ENCODE measurements at regions not wholly inside any gene's neighbourhood (a gene's known extent, or its start where the extent isn't known, plus 50 kb on each side); places are given as distances from the start of the nearest gene placed in this dataset.

GRCh38 chr6:163647624-163648023 lies 233.1 kb downstream of the QKI start:
- H3K4me3 Mint-ChIP-seq: no peak overlapping the region
- H3K4me1 Mint-ChIP-seq: no peaks in the 10 kb centered on the region
- H3K9me3 Mint-ChIP-seq: no peaks in the 10 kb centered on the region
- no peak overlapping the region for H3K27ac Mint-ChIP-seq
- no peaks in the 10 kb centered on the region for H3K36me3 Mint-ChIP-seq
- CTCF ChIA-PET: no interaction called here
- H3K27me3 Mint-ChIP-seq: no peaks in the 10 kb centered on the region
- DNase-seq: no peak

GRCh38 chr6:163646866-163647265 lies 232.3 kb downstream of the QKI start:
- CTCF ChIA-PET: no interaction called here
- Mint-ChIP-seq H3K27ac (no peak overlapping the region), H3K27me3 (no peaks in the 10 kb centered on the region), H3K4me1 (no peaks in the 10 kb centered on the region), H3K36me3 (no peaks in the 10 kb centered on the region), H3K9me3 (no peaks in the 10 kb centered on the region), H3K4me3 (no peak overlapping the region)
- DNase-seq: no peak

GRCh38 chr6:163646133-163646532 lies 231.6 kb downstream of the QKI start:
- DNase-seq: no peak
- CTCF ChIA-PET: no interaction called here
- H3K27me3 Mint-ChIP-seq: no peaks in the 10 kb centered on the region

GRCh38 chr6:163645560-163645959 lies 231.0 kb downstream of the QKI start:
- H3K9me3 Mint-ChIP-seq: no peaks in the 10 kb centered on the region
- H3K27me3 Mint-ChIP-seq: no peaks in the 10 kb centered on the region
- no peaks in the 10 kb centered on the region for H3K36me3 Mint-ChIP-seq
- H3K4me3 Mint-ChIP-seq: no peak overlapping the region
- no peaks in the 10 kb centered on the region for H3K4me1 Mint-ChIP-seq
- CTCF ChIA-PET: no interaction called here
- no peak for DNase-seq
- no peak overlapping the region for H3K27ac Mint-ChIP-seq

More at GRCh38 chr6:163646133-163646532, 231.6 kb downstream of the QKI start:
- Mint-ChIP-seq H3K27ac (no peak overlapping the region), H3K9me3 (no peaks in the 10 kb centered on the region), H3K36me3 (no peaks in the 10 kb centered on the region), H3K4me3 (no peak overlapping the region), H3K4me1 (no peaks in the 10 kb centered on the region)

GRCh38 chr6:163643866-163644265 lies 229.3 kb downstream of the QKI start:
- H3K9me3 Mint-ChIP-seq: no peaks in the 10 kb centered on the region
- H3K27me3 Mint-ChIP-seq: no peaks in the 10 kb centered on the region
- H3K4me3 Mint-ChIP-seq: no peak overlapping the region
- no peaks in the 10 kb centered on the region for H3K36me3 Mint-ChIP-seq
- no peak for DNase-seq
- H3K4me1 Mint-ChIP-seq: no peaks in the 10 kb centered on the region
- H3K27ac Mint-ChIP-seq: no peak overlapping the region
- CTCF ChIA-PET: no interaction called here

GRCh38 chr6:163641706-163642105 lies 227.2 kb downstream of the QKI start:
- no peaks in the 10 kb centered on the region for H3K27me3 Mint-ChIP-seq
- CTCF ChIA-PET: no interaction called here
- no peaks in the 10 kb centered on the region for H3K36me3 Mint-ChIP-seq
- H3K9me3 Mint-ChIP-seq: no peaks in the 10 kb centered on the region
- no peak overlapping the region for H3K4me3 Mint-ChIP-seq
- H3K27ac Mint-ChIP-seq: no peak overlapping the region
- DNase-seq: no peak
- H3K4me1 Mint-ChIP-seq: no peaks in the 10 kb centered on the region

GRCh38 chr6:163640641-163641040 lies 226.1 kb downstream of the QKI start:
- CTCF ChIA-PET: no interaction called here
- Mint-ChIP-seq H3K36me3 (no peaks in the 10 kb centered on the region), H3K4me3 (no peak overlapping the region), H3K9me3 (no peaks in the 10 kb centered on the region), H3K27me3 (no peaks in the 10 kb centered on the region), H3K4me1 (no peaks in the 10 kb centered on the region), H3K27ac (no peak overlapping the region)
- no peak for DNase-seq

GRCh38 chr6:163637524-163637923 lies 223.0 kb downstream of the QKI start:
- Mint-ChIP-seq H3K9me3 (no peaks in the 10 kb centered on the region), H3K36me3 (no peaks in the 10 kb centered on the region), H3K27ac (no peak overlapping the region), H3K27me3 (no peaks in the 10 kb centered on the region), H3K4me3 (no peak overlapping the region), H3K4me1 (no peaks in the 10 kb centered on the region)
- no peak for DNase-seq
- CTCF ChIA-PET: no interaction called here

GRCh38 chr6:163635731-163636364 lies 221.3 kb downstream of the QKI start:
- H3K4me3 Mint-ChIP-seq: no peak overlapping the region
- DNase-seq: no peak
- H3K9me3 Mint-ChIP-seq: no peaks in the 10 kb centered on the region
- no peaks in the 10 kb centered on the region for H3K4me1 Mint-ChIP-seq
- H3K27me3 Mint-ChIP-seq: peaks cover 9% of the 10 kb centered on the region
- H3K36me3 Mint-ChIP-seq: no peaks in the 10 kb centered on the region
- CTCF ChIA-PET: no interaction called here
- H3K27ac Mint-ChIP-seq: no peak overlapping the region

GRCh38 chr6:163635315-163635714 lies 220.8 kb downstream of the QKI start:
- H3K27me3 Mint-ChIP-seq: peaks cover 14% of the 10 kb centered on the region
- H3K4me3 Mint-ChIP-seq: no peak overlapping the region
- H3K4me1 Mint-ChIP-seq: no peaks in the 10 kb centered on the region
- CTCF ChIA-PET: no interaction called here
- no peak overlapping the region for H3K27ac Mint-ChIP-seq
- DNase-seq: no peak
- no peaks in the 10 kb centered on the region for H3K36me3 Mint-ChIP-seq
- H3K9me3 Mint-ChIP-seq: no peaks in the 10 kb centered on the region

GRCh38 chr6:163634211-163635171 lies 220.0 kb downstream of the QKI start:
- Mint-ChIP-seq H3K4me3 (no peak overlapping the region), H3K36me3 (no peaks in the 10 kb centered on the region), H3K4me1 (no peaks in the 10 kb centered on the region), H3K27ac (no peak overlapping the region), H3K9me3 (no peaks in the 10 kb centered on the region), H3K27me3 (peaks cover 22% of the 10 kb centered on the region)
- CTCF ChIA-PET: no interaction called here
- no peak for DNase-seq

- H3K27me3 Mint-ChIP-seq: peaks cover 22% of the 10 kb centered on the region
Observed at GRCh38 chr6:163630991-163631390, 216.5 kb downstream of the QKI start.

GRCh38 chr6:163630572-163630971 lies 216.1 kb downstream of the QKI start:
- H3K4me3 Mint-ChIP-seq: no peak overlapping the region
- no peaks in the 10 kb centered on the region for H3K9me3 Mint-ChIP-seq
- H3K36me3 Mint-ChIP-seq: no peaks in the 10 kb centered on the region
- no peaks in the 10 kb centered on the region for H3K4me1 Mint-ChIP-seq
- H3K27ac Mint-ChIP-seq: no peak overlapping the region
- CTCF ChIA-PET: no interaction called here
- DNase-seq: no peak
- peaks cover 22% of the 10 kb centered on the region for H3K27me3 Mint-ChIP-seq

More at GRCh38 chr6:163630991-163631390, 216.5 kb downstream of the QKI start:
- Mint-ChIP-seq H3K4me1 (no peaks in the 10 kb centered on the region), H3K9me3 (no peaks in the 10 kb centered on the region), H3K36me3 (no peaks in the 10 kb centered on the region), H3K4me3 (no peak overlapping the region), H3K27ac (no peak overlapping the region)
- DNase-seq: no peak
- CTCF ChIA-PET: no interaction called here

- Mint-ChIP-seq H3K27ac (no peak overlapping the region), H3K27me3 (peaks cover 22% of the 10 kb centered on the region), H3K4me1 (no peaks in the 10 kb centered on the region), H3K36me3 (no peaks in the 10 kb centered on the region), H3K9me3 (no peaks in the 10 kb centered on the region), H3K4me3 (no peak overlapping the region)
- no peak for DNase-seq
- CTCF ChIA-PET: no interaction called here
Observed at GRCh38 chr6:163630096-163630495, 215.6 kb downstream of the QKI start.

Data from activated naive CD4-positive, alpha-beta T cell treated with anti-CD3 and anti-CD28 coated beads, Interleukin-2, amount 10 ng/mL, durations not matched to agents 7 days and 5 days (primary cell).